Transverse colon (tissue), 4 donors: ENCODE measurements at regions not wholly inside any gene's neighbourhood (a gene's known extent, or its start where the extent isn't known, plus 50 kb on each side); places are given as distances from the start of the nearest gene placed in this dataset.

Experiments used
- DNase-seq: peaks from one replicate; pipeline ENCODE4 v3.0.0-alpha.2; 2019
- H3K27ac ChIP-seq, 4 donors: fragments of 200-600 bp; sonication (generic); 2 replicates each; pipeline ENCODE4 v1.5.1; 2016 to 2018; ENCODE audit warnings: inconsistent platforms in 4 of 4
- H3K27me3 ChIP-seq: fragments of 200-600 bp; sonication (generic); 2 replicates; pipeline ENCODE4 v1.5.1; 2017; ENCODE audit warnings: inconsistent platforms
- H3K36me3 ChIP-seq, 4 donors: fragments of 200-600 bp; sonication (generic); 2 replicates each; pipeline ENCODE4 v1.5.1; 2017 to 2019; ENCODE audit warnings: inconsistent platforms in 4 of 4
- H3K4me1 ChIP-seq, 4 donors: fragments of 200-600 bp; sonication (generic); 2 replicates each; pipeline ENCODE4 v1.5.1; 2017 to 2020; ENCODE audit warnings: inconsistent platforms in 4 of 4
- H3K4me3 ChIP-seq, 4 donors: fragments of 200-600 bp; sonication (generic); 1 replicate in 1 of 4; 2 replicates in 3 of 4; pipeline versions ENCODE4 v1.5.1 to v1.6.1; 2017 to 2019; ENCODE audit warnings: inconsistent platforms in 4 of 4
- H3K9me3 ChIP-seq, 2 donors: fragments of 200-600 bp; sonication (generic); 2 replicates each; pipeline ENCODE4 v1.5.1; 2017 to 2019; ENCODE audit warnings: inconsistent platforms in 2 of 2
- EP300 ChIP-seq: sonication (generic); formaldehyde crosslinking; IDR thresholded peaks from one replicate; pipeline ENCODE4 v1.6.1; 2017; ENCODE audit warnings: antibody characterized with exemption, low read depth
- POLR2A ChIP-seq: fragments of 450-650 bp; IDR thresholded peaks from one replicate; pipeline ENCODE4 v1.6.1; 2016; ENCODE audit warnings: antibody characterized with exemption, mild to moderate bottlenecking, moderate library complexity
- POLR2AphosphoS5 ChIP-seq, 3 donors: sonication (generic); formaldehyde crosslinking; IDR thresholded peaks; one replicate each; pipeline ENCODE4 v1.6.1; 2016; ENCODE audit warnings: antibody characterized with exemption in 3 of 3
- WGBS, 2 donors: methylation state at CpG; one replicate each; pipeline ENCODE4 v1.1.5; 2018; ENCODE audit warnings: low coverage in 1 of 2; 5-methylcytosine and 5-hydroxymethylcytosine counted together
- in situ Hi-C, 4 donors: fragments of 200-750 bp; cut with MboI; loops; one replicate each; pipeline versions ENCODE4 v1.15.0 to v1.15.1; 2017; ENCODE audit warnings: low sequenced_read_pairs in 3 of 4, low pct_ligation_motif_present in 1 of 4, low pct_unique_long_range_greater_than_20kb in 1 of 4
- intact Hi-C: fragments of 100-400 bp; cut with DNase I; formaldehyde crosslinking; loops from one replicate; pipeline ENCODE4 v1.15.1; 2023; ENCODE audit warnings: low total_unique reads
- TF ChIP-seq, protein P1 (sequence below), 5 experiments: fragments of 200-600 bp in 3 of 5; fragments of 450-650 bp in 2 of 5; sonication (generic) in 3 of 5; IDR thresholded peaks; 1 replicate in 2 of 5; 2 replicates in 3 of 5; pipeline ENCODE4 v1.5.1; 2016 to 2017; ENCODE audit warnings: antibody characterized with exemption in 5 of 5, inconsistent platforms in 3 of 5, mild to moderate bottlenecking in 2 of 5, moderate library complexity in 1 of 5

DNA sequence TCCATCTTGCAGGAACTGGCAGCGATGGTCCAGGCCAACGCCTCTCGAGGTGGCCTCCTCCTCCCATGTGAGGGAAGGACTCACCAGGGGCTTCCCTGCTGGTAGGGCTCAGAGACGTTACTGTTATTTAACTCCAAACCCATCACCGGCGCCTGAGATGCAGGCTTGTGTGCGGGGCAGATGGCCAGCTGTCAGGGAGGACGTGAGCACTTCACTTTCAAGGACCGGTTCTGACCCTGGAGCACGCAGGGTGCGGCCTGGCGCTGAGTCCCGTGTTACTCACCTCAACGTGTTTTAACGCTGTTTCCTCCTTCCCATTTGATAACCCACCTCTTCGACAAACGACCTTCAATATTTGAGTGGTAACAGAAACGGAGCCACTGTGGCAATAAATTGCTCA, 350.2 kb downstream of the ZNF516 start:
- Histone ChIP-seq H3K27me3 (no peaks in the 10 kb centered on the region), H3K27ac (no peak overlapping the region), H3K4me3 (no peak overlapping the region), H3K9me3 (no peaks in the 10 kb centered on the region), H3K36me3 (no peaks in the 10 kb centered on the region), H3K4me1 (no peaks in the 10 kb centered on the region)
- in situ Hi-C loops: no loop called here
- TF ChIP-seq POLR2A (no peak), EP300 (no peak), POLR2AphosphoS5 (IDR thresholded peaks at IDR 0.05) (no peak)
- TF ChIP-seq, protein P1, sequence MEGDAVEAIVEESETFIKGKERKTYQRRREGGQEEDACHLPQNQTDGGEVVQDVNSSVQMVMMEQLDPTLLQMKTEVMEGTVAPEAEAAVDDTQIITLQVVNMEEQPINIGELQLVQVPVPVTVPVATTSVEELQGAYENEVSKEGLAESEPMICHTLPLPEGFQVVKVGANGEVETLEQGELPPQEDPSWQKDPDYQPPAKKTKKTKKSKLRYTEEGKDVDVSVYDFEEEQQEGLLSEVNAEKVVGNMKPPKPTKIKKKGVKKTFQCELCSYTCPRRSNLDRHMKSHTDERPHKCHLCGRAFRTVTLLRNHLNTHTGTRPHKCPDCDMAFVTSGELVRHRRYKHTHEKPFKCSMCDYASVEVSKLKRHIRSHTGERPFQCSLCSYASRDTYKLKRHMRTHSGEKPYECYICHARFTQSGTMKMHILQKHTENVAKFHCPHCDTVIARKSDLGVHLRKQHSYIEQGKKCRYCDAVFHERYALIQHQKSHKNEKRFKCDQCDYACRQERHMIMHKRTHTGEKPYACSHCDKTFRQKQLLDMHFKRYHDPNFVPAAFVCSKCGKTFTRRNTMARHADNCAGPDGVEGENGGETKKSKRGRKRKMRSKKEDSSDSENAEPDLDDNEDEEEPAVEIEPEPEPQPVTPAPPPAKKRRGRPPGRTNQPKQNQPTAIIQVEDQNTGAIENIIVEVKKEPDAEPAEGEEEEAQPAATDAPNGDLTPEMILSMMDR (IDR thresholded peaks at IDR 0.05): no peak
- DNase-seq: no peak
- 51 to 77% methylated on average over 3 to 18 of the region's 18 CpGs for WGBS, 2 donors
- intact Hi-C loops: no loop called here

DNA sequence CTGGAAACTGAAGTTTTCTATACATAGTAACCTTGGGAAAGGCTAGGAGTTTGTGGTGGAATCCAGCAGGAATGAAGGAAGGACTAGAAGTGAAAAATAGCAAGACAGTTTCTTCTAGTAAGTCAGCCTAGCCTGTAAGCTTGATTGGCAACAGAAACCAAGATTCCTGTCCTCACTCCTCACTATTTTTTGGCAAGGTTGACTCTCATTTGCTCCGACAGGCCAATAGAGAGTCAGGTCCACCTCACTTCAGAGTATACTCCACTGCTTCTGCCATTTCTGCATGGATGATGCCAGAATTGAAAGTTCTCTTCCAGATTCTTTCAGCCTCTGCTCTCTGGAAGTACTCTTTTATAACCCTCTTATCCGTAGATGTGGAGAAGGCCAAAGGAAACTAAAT, 352.4 kb downstream of the ZNF516 start:
- no peaks in the 10 kb centered on the region for H3K36me3 ChIP-seq
- TF ChIP-seq POLR2AphosphoS5 (IDR thresholded peaks at IDR 0.05) (no peak), POLR2A (no peak), EP300 (no peak)
- TF ChIP-seq, protein P1 (IDR thresholded peaks at IDR 0.05): no peak
- DNase-seq: no peak
- H3K9me3 ChIP-seq: no peaks in the 10 kb centered on the region
- intact Hi-C loops: no loop called here
- no peaks in the 10 kb centered on the region for H3K27me3 ChIP-seq
- in situ Hi-C loops: no loop called here
- WGBS, 2 donors: 44 to 80% methylated on average over 2 of the region's 2 CpGs
- no peak overlapping the region for H3K4me3 ChIP-seq
- no peak overlapping the region for H3K27ac ChIP-seq
- no peaks in the 10 kb centered on the region for H3K4me1 ChIP-seq

DNA sequence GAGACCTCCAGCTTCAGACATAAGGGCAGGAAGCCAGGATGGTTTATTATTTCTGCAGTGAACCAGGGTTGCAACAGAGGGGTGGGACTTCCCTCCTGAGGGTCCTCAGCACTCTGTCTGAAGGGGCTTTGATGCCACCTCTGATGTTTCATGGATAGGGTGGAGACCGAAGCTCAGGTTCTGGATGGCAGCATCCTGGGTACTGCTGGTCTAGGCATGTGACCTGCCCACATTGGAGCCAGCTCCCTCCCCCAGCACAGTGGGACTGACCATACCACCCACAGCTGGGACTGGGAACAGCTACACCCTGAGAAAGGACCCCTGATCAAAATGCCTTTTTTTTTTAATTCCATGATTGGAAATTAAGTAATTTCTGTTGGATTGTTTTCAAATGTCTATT, 355.2 kb downstream of the ZNF516 start:
- 69% methylated on average over 1 of the region's 1 CpG; no CpG with 5 or more reads in 1 of the 2 donors for WGBS, 2 donors
- Histone ChIP-seq H3K9me3 (no peaks in the 10 kb centered on the region), H3K36me3 (no peaks in the 10 kb centered on the region), H3K27ac (no peak overlapping the region), H3K27me3 (no peaks in the 10 kb centered on the region), H3K4me1 (no peaks in the 10 kb centered on the region), H3K4me3 (no peak overlapping the region)
- DNase-seq: no peak
- in situ Hi-C loops: no loop called here
- intact Hi-C loops: no loop called here
- no peak for TF ChIP-seq EP300
- TF ChIP-seq POLR2AphosphoS5 (IDR thresholded peaks at IDR 0.05): no peak
- no peak for TF ChIP-seq POLR2A
- TF ChIP-seq, protein P1 (IDR thresholded peaks at IDR 0.05): no peak

DNA sequence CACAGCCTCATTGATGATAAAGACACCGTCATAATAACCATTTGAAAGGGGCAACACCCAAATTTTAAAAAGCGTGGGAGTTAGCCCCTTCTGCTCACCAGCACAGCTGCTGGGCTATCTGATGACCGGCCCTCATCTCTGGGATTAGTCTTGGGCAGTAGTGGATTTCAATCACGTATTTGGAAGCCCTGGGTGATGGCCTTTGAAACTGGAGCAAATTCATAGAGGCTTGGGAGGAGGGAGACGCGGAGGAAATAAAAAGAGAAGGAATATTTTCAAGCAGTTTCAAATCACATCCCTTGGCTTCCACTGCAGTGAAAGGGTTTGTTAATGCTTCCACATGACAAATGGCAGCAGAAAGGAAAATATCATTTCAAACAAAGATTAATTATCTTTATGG, 357.8 kb downstream of the ZNF516 start:
- Histone ChIP-seq H3K4me1 (no peaks in the 10 kb centered on the region), H3K27me3 (no peaks in the 10 kb centered on the region), H3K36me3 (no peaks in the 10 kb centered on the region), H3K9me3 (no peaks in the 10 kb centered on the region), H3K27ac (no peak overlapping the region), H3K4me3 (no peak overlapping the region)
- TF ChIP-seq POLR2A (no peak), EP300 (no peak), POLR2AphosphoS5 (IDR thresholded peaks at IDR 0.05) (no peak)
- TF ChIP-seq, protein P1 (IDR thresholded peaks at IDR 0.05): no peak
- intact Hi-C loops: no loop called here
- in situ Hi-C loops: no loop called here
- no peak for DNase-seq
- 76 to 85% methylated on average over 5 to 6 of the region's 6 CpGs for WGBS, 2 donors
